Panc1 (cell line): ENCODE measurements at regions not wholly inside any gene's neighbourhood (a gene's known extent, or its start where the extent isn't known, plus 50 kb on each side); places are given as distances from the start of the nearest gene placed in this dataset.

ENCODE experiments used
- CTCF ChIP-seq: fragments of 450-650 bp; IDR thresholded peaks from 2 replicates; pipeline ENCODE4 v1.5.1; 2017; ENCODE audit warnings: mild to moderate bottlenecking
- POLR2AphosphoS5 ChIP-seq: IDR thresholded peaks from 2 replicates; pipeline ENCODE4 v1.6.1; 2012; ENCODE audit warnings: mild to moderate bottlenecking, low read depth, low read length, moderate library complexity

GRCh38 chr2:239892441-239893235 is 132.5 kb downstream of the NDUFA10 start:
- no peak; the same call in 1 of the 2 replicates for TF ChIP-seq CTCF
- TF ChIP-seq POLR2AphosphoS5, result no peak
